ENCODE measurements at regions not wholly inside any gene's neighbourhood (a gene's known extent, or its start where the extent isn't known, plus 50 kb on each side); places are given as distances from the start of the nearest gene placed in this dataset.

DNA sequence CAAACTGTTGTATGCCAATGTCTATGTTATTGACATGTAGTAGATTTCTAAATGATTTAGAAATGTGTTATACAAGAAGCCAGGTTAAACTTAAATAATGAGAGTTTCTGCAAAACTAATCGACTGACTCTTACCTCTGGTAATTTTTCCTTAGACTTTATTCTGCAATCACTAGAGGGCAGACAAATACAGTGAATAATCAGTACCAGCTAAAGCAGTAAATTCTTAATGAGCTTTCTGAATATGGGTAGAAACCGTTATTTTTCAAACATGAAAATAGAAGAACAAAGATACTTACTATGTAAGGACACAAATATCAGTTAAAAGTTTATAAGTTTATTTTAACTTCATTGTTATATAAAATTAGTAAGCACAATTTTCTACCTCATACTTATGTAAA, 97.9 kb upstream of the RGS1 start:
- H3K27ac ChIP-seq, result peak overlapping the region in 2 of 4 donors; percentile 34 to 40
- no peaks in the 10 kb centered on the region for H3K36me3 ChIP-seq
- in situ Hi-C loops (cut with MboI; ENCODE audit: low pct_ligation_motif_present in 1 of 4, low pct_unique_long_range_greater_than_20kb in 1 of 4, low sequenced_read_pairs in 3 of 4) (loop anchor here (5.0 to 25.0 kb wide), 5 partner anchors 127 to 537 kb away; no protein-coding TSS in a partner anchor), intact Hi-C loops (cut with DNase I; ENCODE audit: low total_unique reads) (loop anchor here (2.0 to 5.0 kb wide), 3 partner anchors 129 to 645 kb away; partner anchors contain the start of gene CDC73)
- no peak for DNase-seq
- TF ChIP-seq POLR2A (IDR thresholded peaks at IDR 0.05) (no peak), EP300 (IDR thresholded peaks at IDR 0.05; ENCODE audit: low read depth) (no peak), POLR2AphosphoS5 (IDR thresholded peaks at IDR 0.05) (no peak)
- TF ChIP-seq, protein P1, sequence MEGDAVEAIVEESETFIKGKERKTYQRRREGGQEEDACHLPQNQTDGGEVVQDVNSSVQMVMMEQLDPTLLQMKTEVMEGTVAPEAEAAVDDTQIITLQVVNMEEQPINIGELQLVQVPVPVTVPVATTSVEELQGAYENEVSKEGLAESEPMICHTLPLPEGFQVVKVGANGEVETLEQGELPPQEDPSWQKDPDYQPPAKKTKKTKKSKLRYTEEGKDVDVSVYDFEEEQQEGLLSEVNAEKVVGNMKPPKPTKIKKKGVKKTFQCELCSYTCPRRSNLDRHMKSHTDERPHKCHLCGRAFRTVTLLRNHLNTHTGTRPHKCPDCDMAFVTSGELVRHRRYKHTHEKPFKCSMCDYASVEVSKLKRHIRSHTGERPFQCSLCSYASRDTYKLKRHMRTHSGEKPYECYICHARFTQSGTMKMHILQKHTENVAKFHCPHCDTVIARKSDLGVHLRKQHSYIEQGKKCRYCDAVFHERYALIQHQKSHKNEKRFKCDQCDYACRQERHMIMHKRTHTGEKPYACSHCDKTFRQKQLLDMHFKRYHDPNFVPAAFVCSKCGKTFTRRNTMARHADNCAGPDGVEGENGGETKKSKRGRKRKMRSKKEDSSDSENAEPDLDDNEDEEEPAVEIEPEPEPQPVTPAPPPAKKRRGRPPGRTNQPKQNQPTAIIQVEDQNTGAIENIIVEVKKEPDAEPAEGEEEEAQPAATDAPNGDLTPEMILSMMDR (IDR thresholded peaks at IDR 0.05), result peak; percentile 29 to 65 (median 43)
- peaks cover 0 to 11% (median 0%) of the 10 kb centered on the region in 4 donors for H3K4me1 ChIP-seq
- no peaks in the 10 kb centered on the region for H3K9me3 ChIP-seq
- H3K27me3 ChIP-seq, result peaks cover 4% of the 10 kb centered on the region
- no peak overlapping the region for H3K4me3 ChIP-seq
- WGBS, 2 donors (ENCODE audit: low coverage in 1 of 2), result 0 to 3% methylated on average over 2 of the region's 2 CpGs

DNA sequence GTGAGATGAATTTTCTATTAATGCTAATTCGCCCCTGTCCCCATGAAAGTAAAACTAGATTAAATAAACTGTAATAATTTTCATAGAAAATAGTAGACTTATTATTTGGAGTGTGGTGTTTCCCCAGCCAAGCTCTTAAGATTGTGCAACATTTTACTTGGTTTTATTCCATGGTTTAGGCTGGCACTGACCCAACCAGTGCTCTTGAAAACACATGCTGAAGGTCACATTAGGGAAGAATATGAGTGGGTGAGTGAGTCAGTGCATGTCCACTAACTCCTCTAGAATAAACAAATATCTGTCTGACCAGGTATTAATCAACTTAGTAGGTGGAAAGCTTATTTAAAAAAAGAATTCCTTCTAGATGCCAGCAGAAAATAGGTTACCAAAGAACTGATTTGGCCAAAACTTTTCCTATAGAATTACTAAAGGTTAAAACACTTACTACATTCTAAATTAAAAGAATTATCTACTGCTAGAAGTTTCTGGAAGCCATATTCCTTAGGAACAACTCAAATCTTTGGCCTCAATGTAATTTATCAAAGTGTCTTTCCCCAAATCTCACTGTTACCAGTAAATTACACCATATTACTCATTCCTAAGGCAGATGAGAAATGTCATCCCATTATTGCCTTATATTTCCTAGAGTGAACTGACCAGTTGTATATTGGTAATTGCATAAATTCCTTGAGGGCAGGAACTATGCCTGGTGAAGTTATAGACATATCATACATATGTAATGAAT, 89.7 kb upstream of the RGS1 start:
- intact Hi-C loops (cut with DNase I; ENCODE audit: low total_unique reads) (loop anchor here (10.0 kb wide), 1 partner anchor 99 kb away; no protein-coding TSS in a partner anchor), in situ Hi-C loops (cut with MboI; ENCODE audit: low pct_ligation_motif_present in 1 of 4, low pct_unique_long_range_greater_than_20kb in 1 of 4, low sequenced_read_pairs in 3 of 4) (loop anchor here in 2 of 4 donors (25.0 kb wide), 2 partner anchors 301 to 426 kb away; no protein-coding TSS in a partner anchor)
- TF ChIP-seq, protein P1 (IDR thresholded peaks at IDR 0.05), result no peak
- TF ChIP-seq POLR2AphosphoS5 (IDR thresholded peaks at IDR 0.05), result peak; percentile 77 to 81 (median 79)
- peak; percentile 49 for TF ChIP-seq EP300 (IDR thresholded peaks at IDR 0.05; ENCODE audit: low read depth)
- TF ChIP-seq POLR2A (IDR thresholded peaks at IDR 0.05), result no peak
- no peaks in the 10 kb centered on the region for H3K27me3 ChIP-seq
- H3K4me1 ChIP-seq, result peaks cover 0 to 10% (median 3%) of the 10 kb centered on the region in 4 donors
- peak; percentile 41 for DNase-seq
- H3K36me3 ChIP-seq, result no peaks in the 10 kb centered on the region
- no peaks in the 10 kb centered on the region for H3K9me3 ChIP-seq
- no peak overlapping the region for H3K4me3 ChIP-seq
- peak overlapping the region; percentile 25 to 84 (median 74) for H3K27ac ChIP-seq
- 33 to 53% methylated on average over 1 of the region's 1 CpG for WGBS, 2 donors (ENCODE audit: low coverage in 1 of 2)

DNA sequence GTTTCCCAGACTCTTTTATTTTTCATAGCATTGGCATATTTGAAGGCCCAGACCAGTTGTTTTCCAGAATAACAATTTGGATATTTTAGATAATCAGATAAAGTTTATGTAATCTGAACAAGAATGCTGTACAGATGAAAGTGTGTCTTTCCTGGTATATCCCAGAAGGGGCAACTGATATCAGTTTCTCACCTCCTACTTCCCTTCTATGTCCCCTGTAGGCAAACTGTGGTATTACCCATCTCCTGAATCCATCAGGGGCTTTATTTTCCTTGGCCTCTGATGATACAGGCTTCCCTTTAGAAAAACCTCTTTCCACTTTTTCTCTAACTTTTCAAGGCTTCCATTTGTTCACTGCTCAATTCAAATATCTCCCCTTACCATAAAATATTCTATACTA, 87.5 kb upstream of the RGS1 start:
- Histone ChIP-seq H3K4me3 (no peak overlapping the region), H3K27me3 (no peaks in the 10 kb centered on the region), H3K27ac (peak overlapping the region; percentile 27 to 84 (median 71)), H3K9me3 (no peaks in the 10 kb centered on the region), H3K4me1 (peaks cover 0 to 15% (median 3%) of the 10 kb centered on the region in 4 donors), H3K36me3 (no peaks in the 10 kb centered on the region)
- no peak for DNase-seq
- intact Hi-C loops (cut with DNase I; ENCODE audit: low total_unique reads), result loop anchor here (10.0 kb wide), 1 partner anchor 97 kb away; no protein-coding TSS in a partner anchor
- no peak for TF ChIP-seq EP300 (IDR thresholded peaks at IDR 0.05; ENCODE audit: low read depth)
- TF ChIP-seq, protein P1 (IDR thresholded peaks at IDR 0.05), result peak in 1 of 5 experiments; percentile 16
- in situ Hi-C loops (cut with MboI; ENCODE audit: low pct_ligation_motif_present in 1 of 4, low pct_unique_long_range_greater_than_20kb in 1 of 4, low sequenced_read_pairs in 3 of 4), result loop anchor here in 2 of 4 donors (25.0 kb wide), 2 partner anchors 299 to 424 kb away; no protein-coding TSS in a partner anchor

DNA sequence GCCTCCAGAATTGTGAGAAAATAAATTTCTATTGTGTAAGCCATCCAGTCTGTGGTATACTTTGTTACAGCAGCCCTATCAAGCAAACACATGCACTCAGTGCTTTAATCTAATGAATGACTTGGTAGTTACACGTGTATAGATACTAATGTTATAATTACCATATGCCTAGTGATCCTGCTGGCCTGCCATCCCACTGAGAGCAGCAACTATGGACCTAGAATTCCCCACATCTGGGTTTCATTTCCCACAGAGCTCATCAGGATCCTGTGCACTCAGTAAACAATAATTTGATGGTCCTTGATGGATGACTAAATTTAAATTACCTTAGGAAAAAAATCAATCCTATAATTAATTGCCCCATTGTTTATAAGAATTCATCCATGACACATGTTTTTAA, 86.5 kb upstream of the RGS1 start:
- DNase-seq, result no peak
- TF ChIP-seq EP300 (IDR thresholded peaks at IDR 0.05; ENCODE audit: low read depth) (no peak), POLR2A (IDR thresholded peaks at IDR 0.05) (no peak), POLR2AphosphoS5 (IDR thresholded peaks at IDR 0.05) (no peak)
- TF ChIP-seq, protein P1 (IDR thresholded peaks at IDR 0.05), result no peak
- no peak overlapping the region for H3K4me3 ChIP-seq
- H3K27ac ChIP-seq, result peak overlapping the region; percentile 67 to 84 (median 72)
- no peaks in the 10 kb centered on the region for H3K36me3 ChIP-seq
- no peaks in the 10 kb centered on the region for H3K27me3 ChIP-seq
- no peaks in the 10 kb centered on the region for H3K9me3 ChIP-seq
- in situ Hi-C loops (cut with MboI; ENCODE audit: low pct_ligation_motif_present in 1 of 4, low pct_unique_long_range_greater_than_20kb in 1 of 4, low sequenced_read_pairs in 3 of 4), result loop anchor here in 2 of 4 donors (25.0 kb wide), 2 partner anchors 298 to 423 kb away; no protein-coding TSS in a partner anchor
- intact Hi-C loops (cut with DNase I; ENCODE audit: low total_unique reads), result loop anchor here (10.0 kb wide), 1 partner anchor 96 kb away; no protein-coding TSS in a partner anchor
- WGBS, 2 donors (ENCODE audit: low coverage in 1 of 2), result 57 to 69% methylated on average over 1 of the region's 1 CpG
- H3K4me1 ChIP-seq, result peaks cover 0 to 15% (median 3%) of the 10 kb centered on the region in 4 donors
